ENCODE measurements at regions not wholly inside any gene's neighbourhood (a gene's known extent, or its start where the extent isn't known, plus 50 kb on each side); places are given as distances from the start of the nearest gene placed in this dataset.
"Not testable (repeated sequence)": the region's sequence is repeated elsewhere in the genome, so short reads cannot be mapped to it uniquely, and the experiment has no call there.

GRCh38 chr10:9160275-9160674 is 1105.8 kb downstream of the GATA3 start:
- Histone ChIP-seq H3K27me3 (no peaks in the 10 kb centered on the region), H3K36me3 (no peaks in the 10 kb centered on the region), H3K4me3 (no peak overlapping the region), H3K27ac (no peak overlapping the region), H3K4me1 (no peaks in the 10 kb centered on the region), H3K9me3 (peaks cover 5% of the 10 kb centered on the region)
- ATAC-seq (no peak), DNase-seq (no peak)
- TF ChIP-seq, protein P1, sequence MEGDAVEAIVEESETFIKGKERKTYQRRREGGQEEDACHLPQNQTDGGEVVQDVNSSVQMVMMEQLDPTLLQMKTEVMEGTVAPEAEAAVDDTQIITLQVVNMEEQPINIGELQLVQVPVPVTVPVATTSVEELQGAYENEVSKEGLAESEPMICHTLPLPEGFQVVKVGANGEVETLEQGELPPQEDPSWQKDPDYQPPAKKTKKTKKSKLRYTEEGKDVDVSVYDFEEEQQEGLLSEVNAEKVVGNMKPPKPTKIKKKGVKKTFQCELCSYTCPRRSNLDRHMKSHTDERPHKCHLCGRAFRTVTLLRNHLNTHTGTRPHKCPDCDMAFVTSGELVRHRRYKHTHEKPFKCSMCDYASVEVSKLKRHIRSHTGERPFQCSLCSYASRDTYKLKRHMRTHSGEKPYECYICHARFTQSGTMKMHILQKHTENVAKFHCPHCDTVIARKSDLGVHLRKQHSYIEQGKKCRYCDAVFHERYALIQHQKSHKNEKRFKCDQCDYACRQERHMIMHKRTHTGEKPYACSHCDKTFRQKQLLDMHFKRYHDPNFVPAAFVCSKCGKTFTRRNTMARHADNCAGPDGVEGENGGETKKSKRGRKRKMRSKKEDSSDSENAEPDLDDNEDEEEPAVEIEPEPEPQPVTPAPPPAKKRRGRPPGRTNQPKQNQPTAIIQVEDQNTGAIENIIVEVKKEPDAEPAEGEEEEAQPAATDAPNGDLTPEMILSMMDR (IDR thresholded peaks at IDR 0.05), result no peak
- intact Hi-C loops (cut with DNase I), result no loop called here

DNA sequence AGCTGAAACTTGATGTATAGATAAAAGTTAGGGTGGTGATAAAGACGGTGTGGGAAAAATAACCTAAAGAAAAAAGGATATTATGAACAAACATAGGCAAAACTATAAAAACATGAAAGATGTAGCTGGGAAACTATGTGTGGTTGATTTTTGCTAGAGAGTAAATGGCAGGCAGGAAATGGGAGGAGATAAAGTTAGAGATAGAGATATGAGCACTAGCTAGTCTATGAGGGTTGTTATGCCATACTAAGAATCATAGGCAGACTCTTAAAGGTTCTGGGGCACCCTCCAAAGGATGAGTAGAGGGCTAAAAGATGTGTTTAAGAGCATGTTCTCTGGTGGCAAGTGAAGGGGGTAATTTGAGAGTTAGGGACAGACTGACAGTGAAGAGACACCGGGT is 1109.2 kb downstream of the GATA3 start:
- H3K9me3 ChIP-seq, result peaks cover 5% of the 10 kb centered on the region
- no peaks in the 10 kb centered on the region for H3K27me3 ChIP-seq
- ATAC-seq (no peak), DNase-seq (no peak)
- intact Hi-C loops (cut with DNase I), result no loop called here
- no peak overlapping the region for H3K27ac ChIP-seq
- H3K36me3 ChIP-seq, result no peaks in the 10 kb centered on the region
- H3K4me3 ChIP-seq, result no peak overlapping the region
- no peaks in the 10 kb centered on the region for H3K4me1 ChIP-seq
- TF ChIP-seq, protein P1 (IDR thresholded peaks at IDR 0.05), result no peak

GRCh38 chr10:9166770-9167169 is 1112.3 kb downstream of the GATA3 start:
- no peak for ATAC-seq
- TF ChIP-seq, protein P1 (IDR thresholded peaks at IDR 0.05), result no peak
- Histone ChIP-seq H3K36me3 (no peaks in the 10 kb centered on the region), H3K27ac (no peak overlapping the region), H3K4me3 (no peak overlapping the region), H3K4me1 (no peaks in the 10 kb centered on the region), H3K9me3 (no peaks in the 10 kb centered on the region), H3K27me3 (no peaks in the 10 kb centered on the region)
- intact Hi-C loops (cut with DNase I), result no loop called here
- DNase-seq, result no peak

GRCh38 chr10:9172276-9172675 is 1117.8 kb downstream of the GATA3 start:
- H3K4me1 ChIP-seq, result no peaks in the 10 kb centered on the region
- no peak overlapping the region for H3K27ac ChIP-seq
- no peaks in the 10 kb centered on the region for H3K9me3 ChIP-seq
- no peak overlapping the region for H3K4me3 ChIP-seq
- intact Hi-C loops (cut with DNase I), result no loop called here
- ATAC-seq (no peak), DNase-seq (no peak)
- no peaks in the 10 kb centered on the region for H3K27me3 ChIP-seq
- TF ChIP-seq, protein P1 (IDR thresholded peaks at IDR 0.05), result no peak
- no peaks in the 10 kb centered on the region for H3K36me3 ChIP-seq

GRCh38 chr10:9175200-9175599 is 1120.7 kb downstream of the GATA3 start:
- Histone ChIP-seq H3K27ac (no peak overlapping the region), H3K4me1 (no peaks in the 10 kb centered on the region), H3K9me3 (no peaks in the 10 kb centered on the region), H3K36me3 (no peaks in the 10 kb centered on the region), H3K27me3 (peaks cover 5% of the 10 kb centered on the region), H3K4me3 (no peak overlapping the region)
- TF ChIP-seq, protein P1 (IDR thresholded peaks at IDR 0.05), result no peak
- intact Hi-C loops (cut with DNase I), result no loop called here
- no peak for ATAC-seq
- no peak for DNase-seq

DNA sequence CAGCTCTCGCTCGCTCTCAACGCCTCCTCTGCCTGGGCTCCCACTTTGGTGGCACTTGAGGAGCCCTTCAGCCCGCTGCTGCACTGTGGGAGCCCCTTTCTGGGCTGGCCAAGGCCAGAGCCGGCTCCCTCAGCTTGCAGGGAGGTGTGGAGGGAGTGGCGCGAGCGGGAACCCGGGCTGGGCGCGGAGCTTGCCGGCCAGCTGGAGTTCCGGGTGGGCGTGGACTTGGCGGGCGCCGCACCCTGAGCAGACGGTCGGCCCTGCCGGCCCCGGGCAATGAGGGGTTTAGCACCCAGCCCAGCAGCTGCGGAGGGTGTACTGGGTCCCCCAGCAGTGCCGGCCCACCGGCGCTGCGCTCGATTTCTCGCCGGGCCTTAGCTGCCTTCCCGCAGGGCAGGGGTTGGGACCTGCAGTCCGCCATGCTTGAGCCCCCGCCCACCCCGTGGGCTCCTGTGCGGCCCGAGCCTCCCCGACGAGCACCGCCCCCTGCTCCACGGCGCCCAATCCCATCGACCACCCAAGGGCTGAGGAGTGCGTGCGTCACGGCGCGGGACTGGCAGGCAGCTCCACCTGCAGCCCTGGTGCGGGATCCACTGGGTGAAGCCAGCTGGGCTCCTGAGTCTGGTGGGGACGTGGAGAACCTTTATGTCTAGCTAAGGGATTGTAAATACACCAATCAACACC is 1128.9 kb downstream of the GATA3 start:
- ATAC-seq; H3K4me1 ChIP-seq; DNase-seq; intact Hi-C loops (cut with DNase I); H3K27me3 ChIP-seq; H3K4me3 ChIP-seq; H3K27ac ChIP-seq; H3K36me3 ChIP-seq; H3K9me3 ChIP-seq: not testable (repeated sequence)
